H9 (cell line): ENCODE measurements at regions not wholly inside any gene's neighbourhood (a gene's known extent, or its start where the extent isn't known, plus 50 kb on each side); places are given as distances from the start of the nearest gene placed in this dataset.

Experiments
- DNase-seq: peaks from one replicate; pipeline ENCODE4 v3.0.0-alpha.2; 2017
- H2AFZ ChIP-seq: one replicate; pipeline ENCODE4 v1.6.1; 2013; ENCODE audit warnings: mild to moderate bottlenecking, low read length, control low read depth, moderate library complexity
- H2AK5ac ChIP-seq: 2 replicates; pipeline ENCODE4 v1.6.1; 2013; ENCODE audit warnings: low read length, control low read depth, mixed read lengths; ENCODE audit not compliant: insufficient read length
- H2BK120ac ChIP-seq: one replicate; pipeline ENCODE4 v1.6.1; 2013; ENCODE audit warnings: low read depth, mild to moderate bottlenecking, low read length, control low read depth, inconsistent platforms; ENCODE audit not compliant: poor library complexity, severe bottlenecking
- H2BK12ac ChIP-seq: 2 replicates; pipeline ENCODE4 v1.6.1; 2013; ENCODE audit warnings: low read length, control low read depth, mixed read lengths, low read depth; ENCODE audit not compliant: insufficient read length
- H2BK15ac ChIP-seq: 2 replicates; pipeline ENCODE4 v1.6.1; 2013; ENCODE audit warnings: low read depth, low read length, control low read depth
- H2BK20ac ChIP-seq: one replicate; pipeline ENCODE4 v1.6.1; 2013; ENCODE audit warnings: low read depth, mild to moderate bottlenecking, low read length, control low read depth, inconsistent platforms; ENCODE audit not compliant: poor library complexity, severe bottlenecking
- H2BK5ac ChIP-seq: 2 replicates; pipeline ENCODE4 v1.6.1; 2013; ENCODE audit warnings: low read length, control low read depth, mixed read lengths; ENCODE audit not compliant: insufficient read length
- H3K14ac ChIP-seq: 2 replicates; pipeline ENCODE4 v1.6.1; 2013; ENCODE audit warnings: low read length, control low read depth; ENCODE audit not compliant: insufficient read depth
- H3K18ac ChIP-seq: 2 replicates; pipeline ENCODE4 v1.6.1; 2013; ENCODE audit warnings: low read depth, mild to moderate bottlenecking, mixed read lengths, low read length, control low read depth; ENCODE audit not compliant: insufficient read length
- H3K23ac ChIP-seq: 2 replicates; pipeline ENCODE4 v1.6.1; 2013; ENCODE audit warnings: low read length, control low read depth, mixed read lengths, low read depth; ENCODE audit not compliant: insufficient read length
- H3K23me2 ChIP-seq: 2 replicates; pipeline ENCODE4 v1.6.1; 2013; ENCODE audit warnings: low read depth, mild to moderate bottlenecking, mixed read lengths, low read length, control low read depth; ENCODE audit not compliant: insufficient read length, poor library complexity, severe bottlenecking
- H3K27ac ChIP-seq: 2 replicates; pipeline ENCODE4 v1.5.1; 2013; ENCODE audit warnings: low read length, control low read depth, mixed read lengths, low read depth; ENCODE audit not compliant: insufficient read length
- H3K27me3 ChIP-seq: 2 replicates; pipeline ENCODE4 v1.6.1; 2013; ENCODE audit warnings: low read length, control low read depth, inconsistent platforms; ENCODE audit not compliant: insufficient read depth
- H3K4ac ChIP-seq: 2 replicates; pipeline ENCODE4 v1.6.1; 2013; ENCODE audit warnings: low read depth, mild to moderate bottlenecking, control low read depth, inconsistent platforms, low read length, moderate library complexity
- H3K4me1 ChIP-seq: 2 replicates; pipeline ENCODE4 v1.6.1; 2013; ENCODE audit warnings: low read length, control low read depth, inconsistent platforms; ENCODE audit not compliant: insufficient read depth
- H3K4me2 ChIP-seq: 2 replicates; pipeline ENCODE4 v1.6.1; 2013; ENCODE audit warnings: low read length, control low read depth, mixed read lengths; ENCODE audit not compliant: insufficient read length, insufficient read depth
- H3K56ac ChIP-seq: 2 replicates; pipeline ENCODE4 v1.6.1; 2013; ENCODE audit warnings: low read depth, mild to moderate bottlenecking, mixed read lengths, low read length, control low read depth; ENCODE audit not compliant: insufficient read length
- H3K79me1 ChIP-seq: 2 replicates; pipeline ENCODE4 v1.6.1; 2013; ENCODE audit warnings: low read depth, mild to moderate bottlenecking, moderate library complexity, low read length, control low read depth, inconsistent platforms; ENCODE audit not compliant: insufficient read depth, poor library complexity, severe bottlenecking
- H3K79me2 ChIP-seq: 2 replicates; pipeline ENCODE4 v1.6.1; 2013; ENCODE audit warnings: low read length, control low read depth, inconsistent platforms; ENCODE audit not compliant: insufficient read depth
- H3K9ac ChIP-seq: 2 replicates; pipeline ENCODE4 v1.6.1; 2013; ENCODE audit warnings: low read length, control low read depth, mixed read lengths; ENCODE audit not compliant: insufficient read length; ENCODE audit errors: extremely low read depth
- H3K9me3 ChIP-seq: one replicate; pipeline ENCODE4 v1.6.1; 2013; ENCODE audit warnings: low read depth, low read length, inconsistent platforms; ENCODE audit not compliant: control insufficient read depth
- H3T11ph ChIP-seq: one replicate; pipeline ENCODE4 v1.6.1; 2013; ENCODE audit warnings: mild to moderate bottlenecking, low read length, control low read depth, inconsistent platforms
- H4K20me1 ChIP-seq: one replicate; pipeline ENCODE4 v1.6.1; 2013; ENCODE audit not compliant: control insufficient read depth, insufficient read length, insufficient read depth
- H4K5ac ChIP-seq: 2 replicates; pipeline ENCODE4 v1.6.1; 2013; ENCODE audit warnings: low read depth, mild to moderate bottlenecking, mixed read lengths, low read length, control low read depth; ENCODE audit not compliant: insufficient read length
- H4K8ac ChIP-seq: replicated peaks from 2 replicates; pipeline ENCODE4 v1.6.1; 2013; ENCODE audit warnings: low read length, control low read depth, mixed read lengths, low read depth; ENCODE audit not compliant: insufficient read length
- H4K91ac ChIP-seq: 2 replicates; pipeline ENCODE4 v1.6.1; 2013; ENCODE audit warnings: low read depth, mild to moderate bottlenecking, moderate library complexity, mixed read lengths, low read length, control low read depth; ENCODE audit not compliant: insufficient read length
- H3K27ac Mint-ChIP-seq, 3 experiments: 2 replicates in 2 of 3; 3 replicates in 1 of 3; pipeline ENCODE4 v1.8.0; 2020 to 2021; ENCODE audit warnings: mixed read lengths in 3 of 3, mild to moderate bottlenecking in 1 of 3, moderate library complexity in 1 of 3
- H3K27me3 Mint-ChIP-seq: 2 replicates; pipeline ENCODE4 v1.8.0; 2021; ENCODE audit warnings: low read depth, mild to moderate bottlenecking, moderate library complexity, mixed read lengths
- H3K36me3 Mint-ChIP-seq, 3 experiments: 2 replicates in 2 of 3; 3 replicates in 1 of 3; pipeline ENCODE4 v1.8.0; 2020 to 2021; ENCODE audit warnings: low read depth in 3 of 3, mixed read lengths in 3 of 3; ENCODE audit not compliant: insufficient read depth in 1 of 3
- H3K4me1 Mint-ChIP-seq, 2 experiments: 2 replicates each; pipeline ENCODE4 v1.8.0; 2020; ENCODE audit warnings: mixed read lengths in 2 of 2
- H3K4me3 Mint-ChIP-seq, 2 experiments: 2 replicates in 1 of 2; 3 replicates in 1 of 2; pipeline ENCODE4 v1.8.0; 2020 to 2021; ENCODE audit warnings: mild to moderate bottlenecking in 2 of 2, mixed read lengths in 2 of 2, moderate library complexity in 1 of 2
- H3K9me3 Mint-ChIP-seq, 2 experiments: 2 replicates in 1 of 2; 3 replicates in 1 of 2; pipeline ENCODE4 v1.8.0; 2020; ENCODE audit warnings: mild to moderate bottlenecking in 2 of 2, mixed read lengths in 2 of 2, moderate library complexity in 1 of 2
- CTCF ChIP-seq: fragments of 200-600 bp; sonication (generic); conservative IDR thresholded peaks from 3 replicates; pipeline ENCODE4 v1.8.0; 2021; ENCODE audit warnings: antibody characterized with exemption, mild to moderate bottlenecking
- WGBS: extraction: QIAGEN DNeasy Blood & Tissue Kit; methylation state at CpG from one replicate; pipeline ENCODE4 v1.1.7; 2013; ENCODE audit warnings: missing lambda C conversion rate, low lambda C conversion rate, mixed read lengths; ENCODE audit not compliant: insufficient read length; ENCODE audit errors: extremely low coverage; 5-methylcytosine and 5-hydroxymethylcytosine counted together

GRCh38 chr2:67713376-67713775, 316.2 kb downstream of the ETAA1 start:
- H2BK12ac ChIP-seq: no peak overlapping the region
- Mint-ChIP-seq H3K27me3 (peaks cover 1% of the 10 kb centered on the region), H3K27ac (no peak overlapping the region), H3K36me3 (no peaks in the 10 kb centered on the region), H3K4me1 (no peaks in the 10 kb centered on the region), H3K4me3 (no peak overlapping the region), H3K9me3 (no peaks in the 10 kb centered on the region)
- no peak overlapping the region for H3T11ph ChIP-seq
- H4K8ac ChIP-seq: no peak overlapping the region
- H2AK5ac ChIP-seq: no peak overlapping the region
- no peak overlapping the region for H2BK120ac ChIP-seq
- no peaks in the 10 kb centered on the region for H4K20me1 ChIP-seq
- no peak for DNase-seq
- no peak overlapping the region for H3K4ac ChIP-seq
- no peak overlapping the region for H3K18ac ChIP-seq
- H2AFZ ChIP-seq: no peak overlapping the region
- no peak overlapping the region for H3K9ac ChIP-seq
- H3K79me1 ChIP-seq: no peaks in the 10 kb centered on the region
- no peak for TF ChIP-seq CTCF
- no peak overlapping the region for H3K27ac ChIP-seq
- H2BK15ac ChIP-seq: no peak overlapping the region
- H3K14ac ChIP-seq: no peak overlapping the region
- H2BK20ac ChIP-seq: no peak overlapping the region
- H3K27me3 ChIP-seq: no peaks in the 10 kb centered on the region
- no peaks in the 10 kb centered on the region for H3K23me2 ChIP-seq
- no peak overlapping the region for H4K91ac ChIP-seq
- no peak overlapping the region for H2BK5ac ChIP-seq
- no CpG with 5 or more reads among the region's 3 CpGs for WGBS
- H3K23ac ChIP-seq: no peak overlapping the region
- H3K79me2 ChIP-seq: no peaks in the 10 kb centered on the region
- no peaks in the 10 kb centered on the region for H3K4me1 ChIP-seq
- no peak overlapping the region for H3K4me2 ChIP-seq
- H3K56ac ChIP-seq: no peak overlapping the region
- no peaks in the 10 kb centered on the region for H3K9me3 ChIP-seq
- no peak overlapping the region for H4K5ac ChIP-seq
